ENCODE measurements at regions not wholly inside any gene's neighbourhood (a gene's known extent, or its start where the extent isn't known, plus 50 kb on each side); places are given as distances from the start of the nearest gene placed in this dataset.

DNA sequence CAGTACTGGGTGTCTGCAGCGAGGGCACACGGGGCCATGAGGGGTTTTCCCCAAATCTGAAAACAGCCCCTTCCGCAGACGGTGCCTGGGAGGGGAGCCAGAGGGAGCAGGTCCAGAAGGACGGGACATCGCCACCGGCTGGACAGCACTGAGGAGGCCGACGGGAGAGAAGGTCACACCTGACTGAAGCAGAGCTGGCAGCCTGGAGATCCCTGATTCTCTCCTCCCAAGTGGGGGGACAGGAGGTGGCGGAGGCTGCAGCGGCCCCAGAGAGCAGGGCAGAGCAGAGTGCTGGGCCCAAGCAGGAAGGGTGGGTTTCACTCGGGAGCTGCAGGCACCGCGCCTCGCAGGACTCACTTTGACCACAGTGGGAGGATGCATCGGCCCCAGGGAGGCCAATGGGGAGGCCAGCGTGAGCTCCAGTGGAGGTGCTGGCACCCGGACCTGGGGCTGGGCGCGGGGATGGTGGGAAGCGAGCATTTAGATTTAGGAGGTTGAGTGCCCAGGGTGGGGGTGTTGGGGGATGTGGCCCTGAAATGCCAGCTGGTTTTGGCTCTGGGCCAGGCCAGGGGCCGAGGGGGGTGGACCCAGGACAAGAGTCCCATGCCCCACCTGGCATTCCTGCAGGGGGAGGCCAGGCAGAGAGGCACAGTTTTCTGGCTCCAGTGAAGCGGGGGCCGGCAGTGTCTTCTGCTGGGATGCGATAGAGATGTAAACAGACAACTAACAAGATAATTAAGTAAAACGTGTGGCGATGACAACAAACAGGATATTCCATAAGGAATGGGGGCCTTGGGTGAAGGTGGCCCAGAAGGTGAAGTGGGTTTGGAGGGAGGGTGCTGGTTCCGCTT, 92.3 kb upstream of the FGF3 start:
- no peak overlapping the region for H3K4me3 ChIP-seq (ENCODE audit: low read depth, low read length)
- DNase-seq (ENCODE audit: low read depth), result no peak
- TF ChIP-seq, protein P1, sequence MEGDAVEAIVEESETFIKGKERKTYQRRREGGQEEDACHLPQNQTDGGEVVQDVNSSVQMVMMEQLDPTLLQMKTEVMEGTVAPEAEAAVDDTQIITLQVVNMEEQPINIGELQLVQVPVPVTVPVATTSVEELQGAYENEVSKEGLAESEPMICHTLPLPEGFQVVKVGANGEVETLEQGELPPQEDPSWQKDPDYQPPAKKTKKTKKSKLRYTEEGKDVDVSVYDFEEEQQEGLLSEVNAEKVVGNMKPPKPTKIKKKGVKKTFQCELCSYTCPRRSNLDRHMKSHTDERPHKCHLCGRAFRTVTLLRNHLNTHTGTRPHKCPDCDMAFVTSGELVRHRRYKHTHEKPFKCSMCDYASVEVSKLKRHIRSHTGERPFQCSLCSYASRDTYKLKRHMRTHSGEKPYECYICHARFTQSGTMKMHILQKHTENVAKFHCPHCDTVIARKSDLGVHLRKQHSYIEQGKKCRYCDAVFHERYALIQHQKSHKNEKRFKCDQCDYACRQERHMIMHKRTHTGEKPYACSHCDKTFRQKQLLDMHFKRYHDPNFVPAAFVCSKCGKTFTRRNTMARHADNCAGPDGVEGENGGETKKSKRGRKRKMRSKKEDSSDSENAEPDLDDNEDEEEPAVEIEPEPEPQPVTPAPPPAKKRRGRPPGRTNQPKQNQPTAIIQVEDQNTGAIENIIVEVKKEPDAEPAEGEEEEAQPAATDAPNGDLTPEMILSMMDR (IDR thresholded peaks at IDR 0.05; ENCODE audit: low read depth, low read length, missing control alignments), result no peak

DNA sequence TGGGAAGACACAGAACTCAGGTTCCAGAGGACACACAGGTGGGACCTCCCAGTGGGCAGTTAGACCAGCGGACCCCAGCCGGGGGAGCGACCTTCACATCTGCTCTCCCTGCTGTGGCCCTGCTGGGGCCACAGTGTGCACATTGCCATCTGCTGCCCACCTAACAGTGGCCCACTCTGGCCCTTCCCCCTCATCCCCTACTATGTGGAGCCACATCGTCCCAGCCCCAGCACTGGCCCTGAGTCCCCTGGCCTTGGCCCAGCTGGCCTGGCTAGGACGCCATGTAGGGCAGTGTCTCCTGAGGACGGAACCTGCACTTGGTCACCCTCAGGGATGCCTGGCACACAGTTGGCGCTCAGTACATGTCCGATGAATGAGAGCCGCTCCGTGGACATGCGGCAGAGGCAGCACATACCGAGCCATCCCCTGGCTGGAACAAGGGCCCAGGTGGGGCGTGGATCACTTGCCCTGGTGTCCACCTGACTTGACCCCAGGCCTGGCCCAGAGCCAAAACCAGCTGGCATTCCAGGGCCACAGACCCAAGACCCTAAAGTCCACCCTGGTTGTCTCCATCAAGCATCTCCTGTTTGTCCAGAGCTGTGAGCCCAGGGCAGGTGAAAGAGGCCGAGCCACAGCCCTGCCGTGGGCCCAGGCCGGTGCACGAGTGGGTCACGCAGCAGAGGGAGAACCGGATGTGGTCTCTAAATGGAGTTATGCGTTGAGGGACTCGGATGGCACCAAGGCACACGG, 93.1 kb upstream of the FGF3 start:
- TF ChIP-seq, protein P1 (IDR thresholded peaks at IDR 0.05; ENCODE audit: low read depth, low read length, missing control alignments), result no peak
- DNase-seq (ENCODE audit: low read depth), result no peak

DNA sequence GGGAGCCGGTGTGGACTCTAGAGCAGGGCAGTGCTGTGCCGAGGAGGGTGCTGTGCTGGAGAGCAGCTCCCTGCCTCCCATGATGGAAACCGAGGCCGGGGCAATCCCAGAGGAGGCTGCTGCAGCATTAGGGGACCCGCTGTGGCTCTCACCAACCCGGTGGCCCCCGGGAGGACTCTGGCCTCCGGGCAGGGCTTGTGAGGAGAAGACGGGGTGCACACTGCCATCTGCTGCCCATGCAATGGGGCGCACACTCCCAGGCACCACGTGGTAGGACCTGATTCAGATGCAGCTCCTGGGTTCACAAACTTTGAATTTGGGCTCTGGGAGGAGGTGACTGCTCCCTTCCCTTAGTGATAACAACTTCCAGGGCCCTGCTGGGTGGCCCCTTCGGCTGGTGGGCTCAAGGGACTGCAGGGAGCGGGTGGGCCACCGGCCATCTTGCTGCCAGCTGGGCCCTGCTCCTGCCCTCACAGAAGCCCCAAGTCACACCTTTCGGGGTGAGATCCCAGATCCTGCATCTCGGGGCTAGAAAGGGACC, 93.8 kb upstream of the FGF3 start:
- TF ChIP-seq, protein P1 (IDR thresholded peaks at IDR 0.05; ENCODE audit: low read depth, low read length, missing control alignments), result peak; percentile 45
- H3K4me3 ChIP-seq (ENCODE audit: low read depth, low read length), result no peak overlapping the region
- DNase-seq (ENCODE audit: low read depth), result no peak

More for the DNA sequence above, 93.1 kb upstream of the FGF3 start:
- no peak overlapping the region for H3K4me3 ChIP-seq (ENCODE audit: low read depth, low read length)

DNA sequence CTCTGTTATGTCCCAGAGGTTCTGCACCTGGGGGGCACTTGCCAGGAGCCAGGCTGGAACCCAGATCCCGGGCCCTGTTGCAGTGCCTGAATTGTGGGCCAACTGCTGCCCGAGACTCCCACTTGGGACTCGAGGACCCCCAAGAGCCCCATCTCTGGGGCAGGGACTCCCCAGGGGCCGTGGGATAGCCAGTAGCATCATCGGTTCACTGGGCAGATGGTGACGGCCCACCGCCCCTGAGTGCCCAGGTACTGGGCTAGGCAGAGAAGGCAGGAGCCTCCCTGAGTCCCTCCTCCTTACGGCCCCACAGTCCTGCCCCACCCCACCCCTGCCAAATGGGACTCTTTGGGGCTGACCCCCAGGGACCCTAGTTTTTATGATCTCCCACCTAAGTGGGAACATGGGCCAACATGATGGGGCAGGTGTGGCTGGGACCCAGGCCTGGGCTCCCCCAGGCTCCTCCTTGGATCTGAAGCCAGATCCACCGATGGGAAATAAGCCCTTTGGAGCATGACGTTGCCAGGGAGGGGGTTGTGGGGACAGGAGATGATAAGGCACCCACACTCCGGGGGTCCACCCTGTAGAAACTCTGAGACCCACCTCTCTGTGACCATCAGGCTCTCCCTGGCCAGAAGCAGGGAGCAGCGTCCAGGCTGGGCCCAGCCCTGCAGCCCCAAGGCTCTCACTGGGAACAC, 94.5 kb upstream of the FGF3 start:
- H3K4me3 ChIP-seq (ENCODE audit: low read depth, low read length), result no peak overlapping the region
- TF ChIP-seq, protein P1 (IDR thresholded peaks at IDR 0.05; ENCODE audit: low read depth, low read length, missing control alignments), result no peak
- DNase-seq (ENCODE audit: low read depth), result no peak

DNA sequence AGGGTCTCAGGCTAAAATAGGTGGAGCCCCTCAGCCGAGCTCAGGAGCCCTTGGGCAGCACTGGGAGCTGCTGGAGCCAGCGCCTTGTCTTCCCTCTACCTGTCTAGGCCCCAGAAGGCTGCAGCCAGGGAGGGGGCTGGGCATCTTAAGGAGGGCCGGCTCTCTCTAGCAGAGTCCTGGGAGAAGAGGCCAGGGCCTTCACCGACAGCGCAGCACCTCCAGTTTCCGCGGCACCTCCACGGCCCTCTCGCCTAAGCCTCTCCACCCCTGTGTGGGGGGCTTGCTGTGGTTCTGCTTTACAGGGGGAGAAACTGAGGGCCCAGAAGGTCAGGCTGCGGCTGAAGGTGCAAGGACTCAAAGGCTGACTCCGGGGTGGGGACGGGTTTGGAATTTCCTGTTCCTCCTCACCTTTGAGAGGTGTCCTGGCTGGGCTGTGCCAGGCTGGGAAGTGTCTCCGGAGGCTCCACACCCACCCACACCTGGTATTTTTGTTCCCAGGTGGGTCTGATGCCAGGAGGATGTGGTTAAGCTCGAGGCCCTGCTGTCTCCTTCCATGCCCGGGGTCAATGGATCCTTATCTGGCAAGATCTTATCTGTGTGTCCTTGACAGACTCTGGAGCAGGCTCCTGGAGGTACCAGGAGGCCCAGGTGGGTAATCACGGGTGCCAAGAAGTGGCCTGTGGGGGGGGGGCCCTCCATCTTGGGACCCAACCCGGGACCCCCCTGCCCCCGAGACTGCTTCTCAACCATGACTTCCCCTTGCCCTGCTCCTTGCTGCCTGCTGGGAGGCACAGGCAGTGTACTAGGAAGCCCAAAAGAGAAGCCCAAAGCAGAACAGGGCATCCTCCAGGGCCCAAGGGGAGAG, 95.3 kb upstream of the FGF3 start:
- no peak overlapping the region for H3K4me3 ChIP-seq (ENCODE audit: low read depth, low read length)
- DNase-seq (ENCODE audit: low read depth), result no peak
- TF ChIP-seq, protein P1 (IDR thresholded peaks at IDR 0.05; ENCODE audit: low read depth, low read length, missing control alignments), result no peak

DNA sequence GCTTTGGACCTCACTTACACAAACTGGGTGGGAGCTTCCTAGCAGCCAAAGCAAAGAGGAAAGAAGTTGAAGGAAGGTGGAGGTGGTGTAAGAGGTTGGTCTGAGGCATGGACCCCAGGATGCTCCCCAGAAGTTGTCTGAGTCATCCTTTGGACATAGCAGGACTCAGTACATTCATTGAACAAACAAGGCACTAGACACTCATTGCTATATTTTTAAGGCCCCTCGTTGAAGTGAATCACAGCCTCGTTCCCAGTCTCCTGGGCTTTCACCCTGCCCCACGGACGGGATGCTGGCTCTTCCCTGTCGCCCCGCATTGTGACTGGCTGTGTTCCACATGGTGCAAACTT, 95.9 kb upstream of the FGF3 start:
- no peak overlapping the region for H3K4me3 ChIP-seq (ENCODE audit: low read depth, low read length)
- TF ChIP-seq, protein P1 (IDR thresholded peaks at IDR 0.05; ENCODE audit: low read depth, low read length, missing control alignments), result no peak
- no peak for DNase-seq (ENCODE audit: low read depth)

Measured in GM12864 (cell line).